Testis (tissue), 2 donors: ENCODE measurements at regions not wholly inside any gene's neighbourhood (a gene's known extent, or its start where the extent isn't known, plus 50 kb on each side); places are given as distances from the start of the nearest gene placed in this dataset.
"Not testable (repeated sequence)": the region's sequence is repeated elsewhere in the genome, so short reads cannot be mapped to it uniquely, and the experiment has no call there.

ENCODE experiments used
- POLR2A ChIP-seq: fragments of 450-650 bp; IDR thresholded peaks from one replicate; pipeline ENCODE4 v1.6.1; 2017; ENCODE audit warnings: antibody characterized with exemption, mild to moderate bottlenecking, moderate library complexity
- TF ChIP-seq, protein P1 (sequence below), 3 experiments: fragments of 450-650 bp in 2 of 3; fragments of 200-600 bp in 1 of 3; sonication (generic) in 1 of 3; IDR thresholded peaks; one replicate each; pipeline ENCODE4 v1.5.1; 2016 to 2019; ENCODE audit warnings: antibody characterized with exemption in 3 of 3, mild to moderate bottlenecking in 2 of 3, moderate library complexity in 1 of 3

DNA sequence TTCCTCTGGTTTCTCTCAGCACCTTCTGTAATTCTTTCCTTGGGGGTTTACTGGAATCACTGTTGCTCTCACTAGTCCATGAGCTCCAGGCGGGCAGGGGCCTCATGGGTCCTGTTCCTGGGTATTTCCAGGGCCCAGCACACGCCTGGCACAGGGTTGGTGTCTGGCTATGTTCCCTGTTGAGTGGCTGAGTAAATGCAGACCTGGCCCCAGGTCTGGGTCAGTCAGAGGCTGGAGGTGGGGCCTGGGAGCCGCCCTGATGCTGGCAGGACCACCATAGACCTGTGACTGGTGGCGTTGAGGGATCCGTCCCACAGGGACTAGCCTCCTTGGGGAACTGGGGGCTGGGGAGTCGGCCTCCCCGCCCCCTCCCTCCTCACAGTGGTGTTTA is 313.4 kb downstream of the PTPRU start:
- TF ChIP-seq, protein P1, sequence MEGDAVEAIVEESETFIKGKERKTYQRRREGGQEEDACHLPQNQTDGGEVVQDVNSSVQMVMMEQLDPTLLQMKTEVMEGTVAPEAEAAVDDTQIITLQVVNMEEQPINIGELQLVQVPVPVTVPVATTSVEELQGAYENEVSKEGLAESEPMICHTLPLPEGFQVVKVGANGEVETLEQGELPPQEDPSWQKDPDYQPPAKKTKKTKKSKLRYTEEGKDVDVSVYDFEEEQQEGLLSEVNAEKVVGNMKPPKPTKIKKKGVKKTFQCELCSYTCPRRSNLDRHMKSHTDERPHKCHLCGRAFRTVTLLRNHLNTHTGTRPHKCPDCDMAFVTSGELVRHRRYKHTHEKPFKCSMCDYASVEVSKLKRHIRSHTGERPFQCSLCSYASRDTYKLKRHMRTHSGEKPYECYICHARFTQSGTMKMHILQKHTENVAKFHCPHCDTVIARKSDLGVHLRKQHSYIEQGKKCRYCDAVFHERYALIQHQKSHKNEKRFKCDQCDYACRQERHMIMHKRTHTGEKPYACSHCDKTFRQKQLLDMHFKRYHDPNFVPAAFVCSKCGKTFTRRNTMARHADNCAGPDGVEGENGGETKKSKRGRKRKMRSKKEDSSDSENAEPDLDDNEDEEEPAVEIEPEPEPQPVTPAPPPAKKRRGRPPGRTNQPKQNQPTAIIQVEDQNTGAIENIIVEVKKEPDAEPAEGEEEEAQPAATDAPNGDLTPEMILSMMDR (IDR thresholded peaks at IDR 0.05) = not testable (repeated sequence)
- not testable (repeated sequence) for TF ChIP-seq POLR2A
